ENCODE measurements at regions not wholly inside any gene's neighbourhood (a gene's known extent, or its start where the extent isn't known, plus 50 kb on each side); places are given as distances from the start of the nearest gene placed in this dataset.
A peak's percentile ranks its signal among the peaks of the same experiment; 100 is the strongest.
"Not testable (repeated sequence)": the region's sequence is repeated elsewhere in the genome, so short reads cannot be mapped to it uniquely, and the experiment has no call there.

GRCh38 chr3:112755845-112756613 is 90.6 kb downstream of the CD200R1L start:
- no CpG with 5 or more reads among the region's 4 CpGs for WGBS (ENCODE audit: insufficient coverage)
- Histone ChIP-seq H3K4me1 (ENCODE audit: control insufficient read depth in 1 of 2, extremely low read depth in 1 of 2, insufficient read depth in 2 of 2, low read length in 2 of 2) (no peaks in the 10 kb centered on the region), H3K9me3 (no peaks in the 10 kb centered on the region), H3K27ac (ENCODE audit: low read length) (no peak overlapping the region), H3K36me3 (ENCODE audit: control insufficient read depth in 2 of 2, extremely low read depth in 1 of 2, insufficient read depth in 1 of 2, low read length in 1 of 2) (no peaks in the 10 kb centered on the region), H3K4me3 (ENCODE audit: control insufficient read depth in 1 of 2, extremely low read depth in 1 of 2, low read length in 1 of 2) (no peak overlapping the region), H3K27me3 (replicated peaks in 1 of 2; ENCODE audit: control insufficient read depth in 2 of 2, extremely low read depth in 1 of 2, insufficient read depth in 2 of 2, low read length in 1 of 2) (no peaks in the 10 kb centered on the region)
- POLR2A ChIA-PET, result no interaction called here
- Mint-ChIP-seq H3K4me1 (no peaks in the 10 kb centered on the region), H3K36me3 (peaks cover 5% of the 10 kb centered on the region), H3K4me3 (no peak overlapping the region), H3K27me3 (no peaks in the 10 kb centered on the region), H3K9me3 (peaks cover 0 to 6% (median 4%) of the 10 kb centered on the region in 3 donors), H3K27ac (no peak overlapping the region)
- ATAC-seq (replicated peaks in 1 of 4) (no peak), DNase-seq (no peak)
- CTCF ChIA-PET, result no interaction called here

- H3K36me3 ChIP-seq (ENCODE audit: control insufficient read depth in 2 of 2, extremely low read depth in 1 of 2, insufficient read depth in 1 of 2, low read length in 1 of 2); CTCF ChIA-PET; H3K9me3 Mint-ChIP-seq; H3K4me3 Mint-ChIP-seq; H3K4me1 Mint-ChIP-seq; H3K9me3 ChIP-seq; DNase-seq; POLR2A ChIA-PET; H3K4me3 ChIP-seq (ENCODE audit: control insufficient read depth in 1 of 2, extremely low read depth in 1 of 2, low read length in 1 of 2); H3K36me3 Mint-ChIP-seq; H3K27me3 ChIP-seq (replicated peaks in 1 of 2; ENCODE audit: control insufficient read depth in 2 of 2, extremely low read depth in 1 of 2, insufficient read depth in 2 of 2, low read length in 1 of 2); H3K27me3 Mint-ChIP-seq; H3K27ac ChIP-seq (ENCODE audit: low read length); ATAC-seq (replicated peaks in 1 of 4); H3K4me1 ChIP-seq (ENCODE audit: control insufficient read depth in 1 of 2, extremely low read depth in 1 of 2, insufficient read depth in 2 of 2, low read length in 2 of 2); H3K27ac Mint-ChIP-seq: not testable (repeated sequence)
- 76% methylated on average over 5 of the region's 13 CpGs for WGBS (ENCODE audit: insufficient coverage)
Observed at GRCh38 chr3:112755046-112755445, 91.6 kb downstream of the CD200R1L start.

GRCh38 chr3:112751564-112752512 is 94.8 kb downstream of the CD200R1L start:
- Histone ChIP-seq H3K36me3 (ENCODE audit: control insufficient read depth in 2 of 2, extremely low read depth in 1 of 2, insufficient read depth in 1 of 2, low read length in 1 of 2) (no peaks in the 10 kb centered on the region), H3K4me1 (ENCODE audit: control insufficient read depth in 1 of 2, extremely low read depth in 1 of 2, insufficient read depth in 2 of 2, low read length in 2 of 2) (no peaks in the 10 kb centered on the region), H3K27ac (ENCODE audit: low read length) (no peak overlapping the region), H3K4me3 (ENCODE audit: control insufficient read depth in 1 of 2, extremely low read depth in 1 of 2, low read length in 1 of 2) (no peak overlapping the region), H3K27me3 (replicated peaks in 1 of 2; ENCODE audit: control insufficient read depth in 2 of 2, extremely low read depth in 1 of 2, insufficient read depth in 2 of 2, low read length in 1 of 2) (no peaks in the 10 kb centered on the region), H3K9me3 (no peaks in the 10 kb centered on the region)
- peaks cover 1 to 12% (median 4%) of the 10 kb centered on the region in 3 donors for H3K4me1 Mint-ChIP-seq
- WGBS (ENCODE audit: insufficient coverage), result 100% methylated on average over 1 of the region's 3 CpGs
- no peak for DNase-seq
- POLR2A ChIA-PET, result no interaction called here
- no peak overlapping the region for H3K27ac Mint-ChIP-seq
- no peak overlapping the region for H3K4me3 Mint-ChIP-seq
- H3K36me3 Mint-ChIP-seq, result peaks cover 2% of the 10 kb centered on the region
- CTCF ChIA-PET, result interaction anchor here (1.3 to 1.5 kb wide), 2 partner anchors 17 kb away, joined by 5 read pairs; no protein-coding TSS in a partner anchor
- H3K9me3 Mint-ChIP-seq, result peaks cover 0 to 6% (median 4%) of the 10 kb centered on the region in 3 donors
- no peaks in the 10 kb centered on the region for H3K27me3 Mint-ChIP-seq
- no peak for ATAC-seq (replicated peaks in 1 of 4)

GRCh38 chr3:112751061-112751460 is 95.6 kb downstream of the CD200R1L start:
- ChIA-PET POLR2A (interaction anchor here in 1 of 2 donors (0.7 kb wide), 1 partner anchor 9 kb away, joined by 3 read pairs; no protein-coding TSS in a partner anchor), CTCF (interaction anchor here (1.3 to 1.5 kb wide), 2 partner anchors 16 kb away, joined by 5 read pairs; no protein-coding TSS in a partner anchor)
- H3K4me1 ChIP-seq (ENCODE audit: control insufficient read depth in 1 of 2, extremely low read depth in 1 of 2, insufficient read depth in 2 of 2, low read length in 2 of 2), result no peaks in the 10 kb centered on the region
- H3K9me3 ChIP-seq, result no peaks in the 10 kb centered on the region
- H3K36me3 ChIP-seq (ENCODE audit: control insufficient read depth in 2 of 2, extremely low read depth in 1 of 2, insufficient read depth in 1 of 2, low read length in 1 of 2), result no peaks in the 10 kb centered on the region
- no peak overlapping the region for H3K4me3 ChIP-seq (ENCODE audit: control insufficient read depth in 1 of 2, extremely low read depth in 1 of 2, low read length in 1 of 2)
- ATAC-seq (replicated peaks in 1 of 4), result no peak
- Mint-ChIP-seq H3K4me3 (no peak overlapping the region), H3K9me3 (peaks cover 0 to under 1% (median 0%) of the 10 kb centered on the region in 3 donors), H3K36me3 (no peaks in the 10 kb centered on the region), H3K4me1 (peaks cover 3 to 13% (median 4%) of the 10 kb centered on the region in 3 donors), H3K27ac (no peak overlapping the region), H3K27me3 (no peaks in the 10 kb centered on the region)
- WGBS (ENCODE audit: insufficient coverage), result no CpG with 5 or more reads among the region's 1 CpG
- H3K27me3 ChIP-seq (replicated peaks in 1 of 2; ENCODE audit: control insufficient read depth in 2 of 2, extremely low read depth in 1 of 2, insufficient read depth in 2 of 2, low read length in 1 of 2), result no peaks in the 10 kb centered on the region
- H3K27ac ChIP-seq (ENCODE audit: low read length), result no peak overlapping the region
- DNase-seq, result no peak

GRCh38 chr3:112747624-112748023 is 99.0 kb downstream of the CD200R1L start:
- no peak for DNase-seq
- ChIA-PET CTCF (interaction anchor here in 1 of 2 donors (0.9 to 1.6 kb wide), 3 partner anchors 13 to 232 kb away, joined by 3 to 6 read pairs (median 3); no protein-coding TSS in a partner anchor), POLR2A (no interaction called here)
- Histone ChIP-seq H3K27me3 (replicated peaks in 1 of 2; ENCODE audit: control insufficient read depth in 2 of 2, extremely low read depth in 1 of 2, insufficient read depth in 2 of 2, low read length in 1 of 2) (no peaks in the 10 kb centered on the region), H3K4me1 (ENCODE audit: control insufficient read depth in 1 of 2, extremely low read depth in 1 of 2, insufficient read depth in 2 of 2, low read length in 2 of 2) (no peaks in the 10 kb centered on the region), H3K27ac (ENCODE audit: low read length) (no peak overlapping the region), H3K36me3 (ENCODE audit: control insufficient read depth in 2 of 2, extremely low read depth in 1 of 2, insufficient read depth in 1 of 2, low read length in 1 of 2) (no peaks in the 10 kb centered on the region), H3K9me3 (no peaks in the 10 kb centered on the region), H3K4me3 (ENCODE audit: control insufficient read depth in 1 of 2, extremely low read depth in 1 of 2, low read length in 1 of 2) (no peak overlapping the region)
- Mint-ChIP-seq H3K36me3 (no peaks in the 10 kb centered on the region), H3K4me3 (no peak overlapping the region), H3K9me3 (no peaks in the 10 kb centered on the region), H3K27me3 (no peaks in the 10 kb centered on the region), H3K4me1 (peaks cover 4 to 34% (median 11%) of the 10 kb centered on the region in 3 donors), H3K27ac (no peak overlapping the region)
- WGBS (ENCODE audit: insufficient coverage), result 40% methylated on average over 1 of the region's 3 CpGs
- ATAC-seq (replicated peaks in 1 of 4), result no peak

- Histone ChIP-seq H3K27me3 (replicated peaks in 1 of 2; ENCODE audit: control insufficient read depth in 2 of 2, extremely low read depth in 1 of 2, insufficient read depth in 2 of 2, low read length in 1 of 2) (no peaks in the 10 kb centered on the region), H3K9me3 (no peaks in the 10 kb centered on the region), H3K27ac (ENCODE audit: low read length) (no peak overlapping the region), H3K4me3 (ENCODE audit: control insufficient read depth in 1 of 2, extremely low read depth in 1 of 2, low read length in 1 of 2) (no peak overlapping the region), H3K4me1 (ENCODE audit: control insufficient read depth in 1 of 2, extremely low read depth in 1 of 2, insufficient read depth in 2 of 2, low read length in 2 of 2) (no peaks in the 10 kb centered on the region), H3K36me3 (ENCODE audit: control insufficient read depth in 2 of 2, extremely low read depth in 1 of 2, insufficient read depth in 1 of 2, low read length in 1 of 2) (no peaks in the 10 kb centered on the region)
- no peaks in the 10 kb centered on the region for H3K9me3 Mint-ChIP-seq
- no peaks in the 10 kb centered on the region for H3K36me3 Mint-ChIP-seq
- POLR2A ChIA-PET, result no interaction called here
- H3K4me3 Mint-ChIP-seq, result no peak overlapping the region
- H3K27ac Mint-ChIP-seq, result peak overlapping the region in 1 of 2 donors; percentile 69
- H3K4me1 Mint-ChIP-seq, result peaks cover 6 to 36% (median 12%) of the 10 kb centered on the region in 3 donors
- WGBS (ENCODE audit: insufficient coverage), result no CpG with 5 or more reads among the region's 6 CpGs
- CTCF ChIA-PET, result interaction anchor here (0.6 to 1.6 kb wide), 3 partner anchors 12 to 425 kb away, joined by 3 to 10 read pairs (median 6); no protein-coding TSS in a partner anchor
- DNase-seq (no peak), ATAC-seq (replicated peaks in 1 of 4) (no peak)
- H3K27me3 Mint-ChIP-seq, result no peaks in the 10 kb centered on the region
Observed at GRCh38 chr3:112746675-112747280, 99.9 kb downstream of the CD200R1L start.

Measured in T-cell (primary cell).